Keratinocyte (primary cell): ENCODE measurements at regions not wholly inside any gene's neighbourhood (a gene's known extent, or its start where the extent isn't known, plus 50 kb on each side); places are given as distances from the start of the nearest gene placed in this dataset.

Experiments
- DNase-seq: peaks from one replicate; pipeline ENCODE4 v3.0.0-alpha.2; 2011; ENCODE audit warnings: low read depth, missing footprints, low spot score
- FAIRE-seq: peaks from 2 replicates; lab custom pipeline; 2011; peaks lifted over from hg19 to GRCh38; lab: Jason Lieb, UNC
- H2AFZ ChIP-seq: 2 replicates; pipeline ENCODE4 v1.6.0; 2012; ENCODE audit warnings: low read length, control low read depth, inconsistent platforms; ENCODE audit not compliant: control insufficient read depth
- H3K27ac ChIP-seq: 2 replicates; pipeline ENCODE4 v1.5.1; 2011; ENCODE audit warnings: low read length; ENCODE audit not compliant: control insufficient read depth, insufficient read depth
- H3K27me3 ChIP-seq: 3 replicates; pipeline ENCODE4 v1.6.0; 2011; ENCODE audit warnings: low read length; ENCODE audit not compliant: control insufficient read depth, insufficient read depth; ENCODE audit errors: extremely low read depth
- H3K36me3 ChIP-seq, 2 experiments: 2 replicates in 1 of 2; 3 replicates in 1 of 2; pipeline ENCODE4 v1.5.1; 2011; ENCODE audit warnings: low read length in 2 of 2, mild to moderate bottlenecking in 1 of 2; ENCODE audit not compliant: control insufficient read depth in 2 of 2, insufficient read depth in 2 of 2; ENCODE audit errors: extremely low read depth in 1 of 2
- H3K4me1 ChIP-seq: 3 replicates; pipeline ENCODE4 v1.5.1; 2011; ENCODE audit warnings: low read length; ENCODE audit not compliant: control insufficient read depth, insufficient read depth; ENCODE audit errors: extremely low read depth
- H3K4me2 ChIP-seq: 3 replicates; pipeline ENCODE4 v1.6.0; 2011; ENCODE audit warnings: low read depth, low read length; ENCODE audit not compliant: control insufficient read depth, insufficient read depth; ENCODE audit errors: extremely low read depth
- H3K4me3 ChIP-seq, 3 experiments: fragments of 200-600 bp in 1 of 3; sonication (generic) in 1 of 3; 2 replicates in 2 of 3; 3 replicates in 1 of 3; pipeline ENCODE4 v1.5.1; 2011 to 2016; ENCODE audit warnings: low read length in 3 of 3, mild to moderate bottlenecking in 3 of 3, control low read depth in 2 of 3, inconsistent platforms in 1 of 3, low read depth in 1 of 3, mixed read lengths in 1 of 3, mixed run types in 1 of 3, moderate library complexity in 1 of 3; ENCODE audit not compliant: control insufficient read depth in 2 of 3, insufficient read depth in 2 of 3; ENCODE audit errors: extremely low read depth in 1 of 3
- H3K79me2 ChIP-seq: 2 replicates; pipeline ENCODE4 v1.6.0; 2012; ENCODE audit warnings: low read length; ENCODE audit not compliant: control insufficient read depth, insufficient read depth
- H3K9ac ChIP-seq: 3 replicates; pipeline ENCODE4 v1.6.0; 2011; ENCODE audit warnings: low read length; ENCODE audit not compliant: control insufficient read depth, insufficient read depth; ENCODE audit errors: extremely low read depth
- H3K9me1 ChIP-seq: 3 replicates; pipeline ENCODE4 v1.6.0; 2011; ENCODE audit warnings: low read length; ENCODE audit not compliant: control insufficient read depth, insufficient read depth; ENCODE audit errors: extremely low read depth
- H3K9me3 ChIP-seq: 2 replicates; pipeline ENCODE4 v1.5.1; 2012; ENCODE audit warnings: low read depth, low read length; ENCODE audit not compliant: control insufficient read depth
- H4K20me1 ChIP-seq: 3 replicates; pipeline ENCODE4 v1.6.0; 2011; ENCODE audit warnings: low read length; ENCODE audit not compliant: control insufficient read depth, insufficient read depth; ENCODE audit errors: extremely low read depth
- CTCF ChIP-seq, 3 experiments: IDR thresholded peaks in 1 of 3; conservative IDR thresholded peaks in 1 of 3; optimal IDR thresholded peaks in 1 of 3; 2 replicates in 2 of 3; 3 replicates in 1 of 3; pipeline versions ENCODE3 to v1.5.1; 2011; ENCODE audit warnings: low read length in 3 of 3, mild to moderate bottlenecking in 3 of 3, moderate library complexity in 2 of 3, control low read depth in 1 of 3, inconsistent platforms in 1 of 3; ENCODE audit not compliant: insufficient read depth in 2 of 3; ENCODE audit errors: extremely low read depth in 1 of 3
- EZH2 ChIP-seq: IDR thresholded peaks from one replicate; pipeline ENCODE4 v1.6.1; 2012; ENCODE audit warnings: inconsistent platforms, mild to moderate bottlenecking, low read length, moderate library complexity
- dilution Hi-C: fragments of 300-500 bp; cut with MboI; formaldehyde crosslinking; loops from one replicate; pipeline ENCODE4 v1.7.0; 2020; ENCODE audit warnings: low sequenced_read_pairs; ENCODE audit not compliant: extremely low pct_ligation_motif_present

GRCh38 chr14:66036547-66036946 lies 449.6 kb upstream of the CCDC196 start:
- Histone ChIP-seq H4K20me1 (no peaks in the 10 kb centered on the region), H3K9ac (no peak overlapping the region), H3K4me2 (no peak overlapping the region), H3K36me3 (no peaks in the 10 kb centered on the region), H2AFZ (no peak overlapping the region), H3K9me3 (no peaks in the 10 kb centered on the region), H3K27me3 (no peaks in the 10 kb centered on the region), H3K9me1 (no peaks in the 10 kb centered on the region), H3K79me2 (no peaks in the 10 kb centered on the region), H3K27ac (no peak overlapping the region), H3K4me1 (no peaks in the 10 kb centered on the region), H3K4me3 (no peak overlapping the region)
- dilution Hi-C loops: no loop called here
- DNase-seq (no peak), FAIRE-seq (no peak)
- TF ChIP-seq CTCF (optimal IDR thresholded peaks at IDR 0.05 in 1 of 3, IDR thresholded peaks at IDR 0.05 in 1 of 3, conservative IDR thresholded peaks at IDR 0.05 in 1 of 3; ENCODE audit: extremely low read depth in 1 of 3, insufficient read depth in 2 of 3, low read length in 3 of 3) (no peak), EZH2 (no peak)

- no peak for TF ChIP-seq EZH2
- TF ChIP-seq CTCF (optimal IDR thresholded peaks at IDR 0.05 in 1 of 3, IDR thresholded peaks at IDR 0.05 in 1 of 3, conservative IDR thresholded peaks at IDR 0.05 in 1 of 3; ENCODE audit: extremely low read depth in 1 of 3, insufficient read depth in 2 of 3, low read length in 3 of 3): no peak
- dilution Hi-C loops: no loop called here
- no peaks in the 10 kb centered on the region for H3K79me2 ChIP-seq
These were observed 448.8 kb upstream of the CCDC196 start for GRCh38 chr14:66037361-66037760.

More at GRCh38 chr14:66037361-66037760, 448.8 kb upstream of the CCDC196 start:
- no peaks in the 10 kb centered on the region for H3K9me3 ChIP-seq
- H3K4me2 ChIP-seq: no peak overlapping the region
- H2AFZ ChIP-seq: no peak overlapping the region
- no peak overlapping the region for H3K4me3 ChIP-seq
- no peaks in the 10 kb centered on the region for H3K4me1 ChIP-seq
- no peak overlapping the region for H3K27ac ChIP-seq
- H3K36me3 ChIP-seq: no peaks in the 10 kb centered on the region
- H4K20me1 ChIP-seq: no peaks in the 10 kb centered on the region
- H3K9me1 ChIP-seq: no peaks in the 10 kb centered on the region
- DNase-seq: no peak
- no peaks in the 10 kb centered on the region for H3K27me3 ChIP-seq
- H3K9ac ChIP-seq: no peak overlapping the region
- FAIRE-seq: no peak
